Keratinocyte (primary cell): ENCODE measurements at regions not wholly inside any gene's neighbourhood (a gene's known extent, or its start where the extent isn't known, plus 50 kb on each side); places are given as distances from the start of the nearest gene placed in this dataset.

Experiments used
- EZH2 ChIP-seq: IDR thresholded peaks from one replicate; pipeline ENCODE4 v1.6.1; 2012; ENCODE audit warnings: inconsistent platforms, mild to moderate bottlenecking, low read length, moderate library complexity
- TF ChIP-seq, protein P1 (sequence below), 3 experiments: IDR thresholded peaks in 1 of 3; conservative IDR thresholded peaks in 1 of 3; optimal IDR thresholded peaks in 1 of 3; 2 replicates in 2 of 3; 3 replicates in 1 of 3; pipeline versions ENCODE3 to v1.5.1; 2011; ENCODE audit warnings: low read length in 3 of 3, mild to moderate bottlenecking in 3 of 3, moderate library complexity in 2 of 3, control low read depth in 1 of 3, inconsistent platforms in 1 of 3; ENCODE audit not compliant: insufficient read depth in 2 of 3; ENCODE audit errors: extremely low read depth in 1 of 3

DNA sequence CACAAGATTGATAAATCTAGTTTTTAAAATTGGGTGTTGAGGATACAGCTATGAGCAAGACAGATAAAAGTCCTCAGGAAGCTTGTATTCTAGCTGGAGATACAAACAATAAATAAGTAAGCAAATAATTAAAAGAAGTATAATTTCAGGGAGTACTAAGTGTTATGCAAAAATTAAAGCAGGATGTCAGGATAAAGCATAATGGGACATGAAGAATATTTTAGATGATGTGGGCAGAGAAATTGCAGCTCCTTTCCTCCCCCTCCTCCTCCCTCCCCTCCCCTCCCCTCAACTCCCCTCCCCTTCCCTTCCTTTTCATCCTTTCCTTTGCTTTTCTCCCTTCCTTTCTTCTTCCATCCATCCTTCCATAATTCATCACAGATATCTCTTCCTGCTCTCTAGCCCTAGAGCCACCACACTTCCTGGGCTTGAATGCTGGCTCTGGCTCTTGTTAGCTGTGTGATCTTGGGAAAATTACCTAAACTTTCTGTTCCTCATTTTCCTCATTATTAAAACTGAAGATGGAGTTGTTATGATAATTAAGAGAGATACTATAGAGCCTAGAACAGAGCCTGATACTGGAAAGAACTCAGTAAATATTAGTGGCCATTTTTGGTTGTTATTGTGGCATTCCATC is 323.9 kb downstream of the AACS start:
- no peak for TF ChIP-seq EZH2
- TF ChIP-seq, protein P1, sequence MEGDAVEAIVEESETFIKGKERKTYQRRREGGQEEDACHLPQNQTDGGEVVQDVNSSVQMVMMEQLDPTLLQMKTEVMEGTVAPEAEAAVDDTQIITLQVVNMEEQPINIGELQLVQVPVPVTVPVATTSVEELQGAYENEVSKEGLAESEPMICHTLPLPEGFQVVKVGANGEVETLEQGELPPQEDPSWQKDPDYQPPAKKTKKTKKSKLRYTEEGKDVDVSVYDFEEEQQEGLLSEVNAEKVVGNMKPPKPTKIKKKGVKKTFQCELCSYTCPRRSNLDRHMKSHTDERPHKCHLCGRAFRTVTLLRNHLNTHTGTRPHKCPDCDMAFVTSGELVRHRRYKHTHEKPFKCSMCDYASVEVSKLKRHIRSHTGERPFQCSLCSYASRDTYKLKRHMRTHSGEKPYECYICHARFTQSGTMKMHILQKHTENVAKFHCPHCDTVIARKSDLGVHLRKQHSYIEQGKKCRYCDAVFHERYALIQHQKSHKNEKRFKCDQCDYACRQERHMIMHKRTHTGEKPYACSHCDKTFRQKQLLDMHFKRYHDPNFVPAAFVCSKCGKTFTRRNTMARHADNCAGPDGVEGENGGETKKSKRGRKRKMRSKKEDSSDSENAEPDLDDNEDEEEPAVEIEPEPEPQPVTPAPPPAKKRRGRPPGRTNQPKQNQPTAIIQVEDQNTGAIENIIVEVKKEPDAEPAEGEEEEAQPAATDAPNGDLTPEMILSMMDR (optimal IDR thresholded peaks at IDR 0.05 in 1 of 3, IDR thresholded peaks at IDR 0.05 in 1 of 3, conservative IDR thresholded peaks at IDR 0.05 in 1 of 3; ENCODE audit: extremely low read depth in 1 of 3, insufficient read depth in 2 of 3, low read length in 3 of 3), result no peak
